IPS-NIHi7 (cell line): ENCODE measurements at regions not wholly inside any gene's neighbourhood (a gene's known extent, or its start where the extent isn't known, plus 50 kb on each side); places are given as distances from the start of the nearest gene placed in this dataset.

ENCODE experiments used
- DNase-seq: peaks from one replicate; pipeline ENCODE4 v3.0.0; 2012; ENCODE audit warnings: mixed read lengths; ENCODE audit errors: extremely low spot score

GRCh38 chr3:176562331-176562730 lies 635.0 kb downstream of the TBL1XR1 start:
- DNase-seq, result no peak

DNA sequence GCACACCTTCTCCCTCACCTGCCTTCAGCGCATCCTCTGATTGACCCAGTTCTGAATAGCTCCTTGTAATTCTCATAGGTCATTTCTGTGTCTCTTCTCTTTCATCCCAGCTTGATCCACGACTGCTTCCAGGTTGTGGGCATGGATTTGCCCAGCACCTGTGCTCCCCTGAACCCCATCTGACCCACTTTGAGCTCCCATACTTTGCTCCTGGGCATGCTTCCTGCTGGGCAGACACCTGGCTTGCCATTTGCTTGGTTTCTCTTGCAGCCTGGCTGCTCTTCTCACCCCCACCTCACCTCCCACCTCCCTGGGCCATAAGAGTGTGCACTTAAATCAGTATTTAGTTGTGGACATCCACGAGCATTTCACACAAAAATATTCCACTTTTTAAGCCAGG lies 635.5 kb downstream of the TBL1XR1 start:
- no peak for DNase-seq

DNA sequence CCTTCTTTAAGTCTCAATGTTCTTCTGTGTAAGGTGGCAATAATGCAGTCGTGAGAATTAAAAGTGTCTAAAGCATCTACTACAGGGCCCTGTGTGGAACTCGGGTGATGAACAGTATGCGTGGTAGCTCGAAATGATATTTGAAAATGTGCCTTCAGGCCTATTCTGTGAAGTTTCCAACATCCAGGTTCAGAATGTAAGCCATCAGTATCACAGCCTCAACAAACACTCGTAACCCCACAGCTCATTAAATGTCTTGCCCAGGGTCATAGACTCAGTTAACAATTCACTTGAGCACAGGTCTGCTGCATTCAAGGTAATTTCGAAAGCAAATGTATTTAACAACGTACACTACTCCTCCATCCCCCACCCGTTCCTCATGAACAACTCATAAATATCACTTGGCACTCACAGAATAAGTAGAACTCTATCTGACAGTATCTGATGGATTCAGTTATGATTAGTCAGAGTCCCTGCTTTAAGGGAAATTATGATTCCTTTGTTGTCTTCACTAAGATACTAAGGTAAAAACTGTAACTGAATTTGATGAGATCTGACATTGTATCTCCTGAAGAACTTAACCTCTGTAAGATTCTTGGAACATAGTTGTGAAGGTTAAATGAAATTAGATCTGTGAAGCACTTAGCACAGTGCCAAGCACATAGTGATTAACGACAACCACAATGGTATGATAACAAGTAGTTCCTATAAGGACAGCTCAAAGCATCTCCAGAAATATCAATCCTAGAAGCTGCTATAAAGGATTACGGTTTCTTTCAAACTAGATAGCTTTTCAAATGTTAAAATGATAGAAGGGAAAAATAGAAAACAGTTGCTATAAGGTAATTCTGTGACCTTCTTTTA lies 642.3 kb downstream of the TBL1XR1 start:
- no peak for DNase-seq

DNA sequence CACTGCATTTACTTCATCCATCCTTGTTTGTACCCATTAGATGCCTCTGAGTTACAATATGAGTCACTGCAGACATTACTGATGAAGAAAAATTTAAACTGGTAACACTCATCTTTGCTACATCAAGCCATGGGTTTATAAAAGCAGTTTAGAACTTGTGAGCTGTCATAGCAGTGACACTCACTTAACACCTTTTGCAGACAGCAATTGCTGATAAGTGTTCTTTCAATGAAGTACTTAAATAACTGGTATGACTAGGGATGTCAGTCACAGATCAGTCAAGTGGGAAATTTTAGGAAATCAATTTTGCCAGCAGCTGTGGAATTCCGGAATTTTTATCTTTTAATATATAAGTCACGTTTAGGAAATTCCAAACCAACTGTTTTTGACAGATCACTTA lies 643.0 kb downstream of the TBL1XR1 start:
- DNase-seq, result no peak

DNA sequence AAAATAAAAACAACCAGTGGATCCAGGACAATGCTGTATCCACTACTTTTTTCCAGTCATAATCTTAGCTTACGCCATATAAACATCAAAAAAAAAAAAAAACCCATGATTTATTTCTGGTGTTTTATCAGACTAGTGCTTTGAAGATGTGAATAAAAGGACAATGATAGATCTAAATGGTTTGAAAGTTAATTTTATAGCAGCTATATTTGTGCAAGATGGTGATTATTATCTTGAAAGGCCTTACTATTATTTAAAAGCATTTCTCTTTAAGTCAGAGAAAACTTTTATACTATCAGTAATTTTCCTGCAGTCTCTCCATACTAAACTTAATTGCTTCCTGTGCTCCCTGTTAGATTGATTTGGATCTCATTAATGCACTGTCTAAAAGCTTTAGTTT lies 670.3 kb downstream of the TBL1XR1 start:
- DNase-seq, result no peak

DNA sequence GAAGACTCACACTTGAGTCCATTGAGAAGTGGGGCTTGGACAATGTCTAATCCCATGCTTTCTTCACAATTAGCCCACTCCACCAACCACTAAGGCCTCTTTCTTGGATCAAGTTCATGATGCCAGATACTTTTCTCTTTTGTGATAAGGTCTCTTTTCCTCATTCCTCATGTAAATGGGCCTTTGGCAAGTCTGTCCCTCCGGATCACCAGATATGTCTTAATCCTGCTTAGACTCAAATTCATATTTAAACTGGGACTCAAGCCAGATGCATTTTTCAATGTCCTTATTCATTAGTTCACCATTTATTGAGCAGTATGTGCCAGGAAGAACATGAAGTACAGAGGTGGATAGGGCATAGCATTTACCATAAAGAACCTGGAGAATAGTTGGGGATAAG lies 671.1 kb downstream of the TBL1XR1 start:
- no peak for DNase-seq

DNA sequence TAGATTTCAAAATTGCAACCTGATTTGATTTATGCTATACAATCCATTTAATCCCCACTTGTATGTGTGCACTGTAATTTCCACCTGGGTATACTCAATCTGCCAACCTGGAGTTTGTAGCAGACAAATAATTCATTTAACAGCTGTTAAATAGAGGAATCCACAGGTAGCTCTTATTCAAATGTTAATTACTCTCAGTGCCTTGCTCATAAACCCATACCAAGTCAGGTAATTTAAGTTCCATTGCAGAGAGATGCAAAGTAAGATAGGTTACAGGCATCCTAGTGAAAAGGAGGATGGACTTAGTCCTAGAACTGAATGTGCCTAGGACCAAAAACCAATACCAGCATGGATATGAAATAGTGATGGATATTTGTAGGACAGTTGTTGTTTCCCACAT lies 674.2 kb downstream of the TBL1XR1 start:
- DNase-seq, result no peak

DNA sequence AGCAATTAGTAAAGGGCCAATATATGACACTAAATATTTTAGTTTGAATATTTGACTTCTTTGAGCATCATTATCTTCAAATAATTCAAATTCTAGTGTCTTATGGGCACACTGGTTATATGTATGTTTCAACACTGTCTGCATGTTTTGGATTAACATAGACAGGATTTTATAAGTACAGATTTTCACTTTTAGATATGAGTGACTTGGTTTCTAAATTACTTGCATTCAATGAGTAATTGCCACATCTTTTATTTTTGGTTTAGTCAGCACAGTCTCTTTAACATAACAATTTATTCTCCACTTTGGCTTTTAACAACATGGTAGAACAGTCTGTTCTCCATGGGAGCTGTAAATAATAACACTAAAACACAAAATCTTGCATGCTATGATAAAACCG lies 674.8 kb downstream of the TBL1XR1 start:
- DNase-seq, result no peak

GRCh38 chr3:176521531-176522175 lies 675.6 kb downstream of the TBL1XR1 start:
- peak; percentile 20 for DNase-seq

- peak; percentile 78 for DNase-seq
Measured at GRCh38 chr3:176514297-176514696, 683.0 kb downstream of the TBL1XR1 start.

DNA sequence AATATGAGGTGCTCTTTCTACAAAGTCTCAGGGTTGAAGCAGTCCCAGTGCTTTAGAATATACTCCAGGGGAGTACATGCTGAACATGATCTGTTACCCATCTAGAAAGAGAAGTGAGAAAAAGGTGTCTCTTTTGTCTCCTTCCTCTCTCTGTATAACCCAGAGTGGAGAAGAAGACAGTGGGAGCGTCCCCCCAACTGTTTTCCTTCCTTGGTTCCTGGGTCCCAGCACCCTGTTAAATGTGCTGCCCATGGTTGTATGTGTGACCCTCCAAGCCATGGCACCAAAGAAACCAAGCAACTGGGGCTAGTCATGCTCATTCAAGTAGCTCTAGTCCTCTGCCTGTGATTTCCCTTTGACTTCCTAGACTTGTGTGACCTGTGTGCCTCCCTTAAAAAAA lies 683.7 kb downstream of the TBL1XR1 start:
- no peak for DNase-seq

DNA sequence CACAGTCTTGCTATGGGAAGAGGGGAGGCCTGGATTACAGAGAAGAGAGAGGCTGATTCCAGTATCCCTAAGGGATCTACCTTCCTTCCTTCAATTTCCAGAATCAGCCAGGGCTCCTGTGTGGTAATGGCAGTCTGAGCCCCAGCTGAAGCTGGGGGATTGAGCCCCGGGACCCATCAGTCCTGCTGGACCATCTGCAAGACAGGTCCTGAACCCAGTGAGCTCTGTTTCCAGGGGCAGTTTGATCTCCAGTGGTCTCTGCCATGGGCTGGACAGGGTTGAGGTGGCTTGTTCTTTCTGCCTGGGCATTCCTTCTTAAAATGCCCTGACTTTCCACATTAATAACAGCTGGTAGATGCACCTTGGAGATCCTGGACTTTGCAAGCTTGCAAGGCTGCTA lies 685.2 kb downstream of the TBL1XR1 start:
- no peak for DNase-seq

DNA sequence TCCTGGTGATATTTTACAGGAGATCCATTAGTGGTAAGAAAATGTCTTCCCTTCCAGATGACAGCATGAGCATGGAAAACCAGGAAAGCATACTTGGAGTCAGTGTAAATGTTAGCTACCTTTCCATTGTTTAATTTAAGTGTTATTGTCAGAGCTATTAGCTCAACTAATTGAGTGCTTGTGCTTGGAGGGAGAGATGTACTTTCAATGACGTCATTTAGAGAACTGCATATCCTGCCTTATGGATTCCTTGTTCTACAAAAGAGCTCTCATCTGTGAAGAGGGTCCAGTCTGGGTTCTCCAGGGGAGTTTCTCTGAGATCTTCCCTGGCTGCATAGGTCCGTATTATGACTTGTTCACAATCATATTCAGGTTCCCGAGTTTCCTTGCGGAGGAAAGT lies 687.2 kb downstream of the TBL1XR1 start:
- DNase-seq, result no peak

DNA sequence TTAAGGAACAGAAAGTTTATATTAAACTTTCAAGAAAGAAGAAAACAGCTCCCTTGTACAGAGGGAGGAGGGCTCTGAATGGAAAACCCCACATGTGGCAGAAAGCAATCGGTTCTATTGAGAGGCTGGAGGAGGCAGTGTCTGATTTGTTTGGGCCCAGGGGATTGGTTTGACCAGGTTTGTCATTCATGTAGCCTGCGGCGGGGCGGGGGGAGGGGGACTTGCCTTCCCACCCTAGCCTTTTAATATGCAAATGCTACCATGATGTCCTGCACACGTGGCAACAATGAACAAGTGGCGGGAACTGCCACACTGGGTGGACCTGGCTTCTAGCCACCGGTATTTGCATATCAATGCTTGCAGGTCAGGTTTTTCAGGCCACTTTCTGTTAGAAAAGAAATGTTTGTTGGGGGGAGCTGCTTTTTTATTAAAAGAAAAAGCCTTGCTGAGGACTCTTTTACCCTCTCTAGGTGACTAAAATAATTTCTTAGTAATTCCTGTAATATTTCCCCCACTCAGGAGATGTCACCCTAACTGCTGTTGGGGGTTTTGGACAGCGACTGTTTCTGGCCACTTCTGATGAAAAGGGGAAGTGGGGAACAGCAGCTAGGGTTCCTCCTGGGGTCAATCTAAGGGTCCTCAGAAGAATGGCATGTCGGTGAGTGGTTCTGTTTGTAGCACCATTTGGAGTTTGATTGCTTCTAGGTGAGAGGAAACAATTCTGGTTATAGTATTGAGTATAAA lies 691.2 kb downstream of the TBL1XR1 start:
- peak; percentile 72 for DNase-seq

DNA sequence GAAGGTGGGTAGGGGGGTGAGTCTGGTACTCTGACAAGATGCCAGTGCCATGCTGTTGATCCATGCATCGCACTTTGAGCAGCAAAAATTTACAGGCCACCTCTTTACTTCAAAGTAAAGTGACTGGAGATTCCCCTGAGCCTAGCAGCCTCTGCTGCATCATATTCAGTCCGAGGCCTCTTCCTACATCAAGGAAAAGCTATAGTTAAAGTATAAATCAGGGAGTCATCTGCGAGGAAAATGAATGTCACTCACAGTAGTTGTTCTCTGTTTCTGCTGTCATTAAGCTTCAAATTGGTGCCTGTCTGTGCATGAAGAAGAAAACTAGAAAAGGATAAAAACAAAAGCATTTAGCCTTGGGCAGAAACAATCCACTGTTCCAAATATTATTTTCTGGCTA lies 706.2 kb downstream of the TBL1XR1 start:
- no peak for DNase-seq

- no peak for DNase-seq
Measured at GRCh38 chr3:176490357-176490756, 706.9 kb downstream of the TBL1XR1 start.

- DNase-seq, result no peak
Measured at GRCh38 chr3:176479248-176479647, 718.0 kb downstream of the TBL1XR1 start.

GRCh38 chr3:176469694-176470205 lies 727.5 kb downstream of the TBL1XR1 start:
- no peak for DNase-seq

DNA sequence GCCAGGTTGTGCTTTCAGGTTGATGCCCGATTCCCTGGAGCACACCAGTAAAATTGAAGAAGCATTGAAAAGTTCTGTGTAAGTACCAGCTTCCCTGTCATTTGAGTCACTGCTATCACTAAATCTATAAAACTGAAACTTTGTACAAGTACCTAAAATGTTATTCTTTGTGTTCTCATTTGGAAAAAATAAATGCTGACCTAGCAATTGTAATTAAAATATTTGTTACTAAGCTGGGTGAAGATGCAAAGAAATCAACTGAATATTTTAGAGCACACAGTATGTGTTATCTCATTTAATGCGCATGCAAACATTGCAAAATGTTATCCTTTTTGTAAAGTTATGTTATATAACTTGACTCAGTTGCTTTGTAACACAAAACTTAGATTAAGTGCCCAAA lies 733.7 kb downstream of the TBL1XR1 start:
- no peak for DNase-seq

DNA sequence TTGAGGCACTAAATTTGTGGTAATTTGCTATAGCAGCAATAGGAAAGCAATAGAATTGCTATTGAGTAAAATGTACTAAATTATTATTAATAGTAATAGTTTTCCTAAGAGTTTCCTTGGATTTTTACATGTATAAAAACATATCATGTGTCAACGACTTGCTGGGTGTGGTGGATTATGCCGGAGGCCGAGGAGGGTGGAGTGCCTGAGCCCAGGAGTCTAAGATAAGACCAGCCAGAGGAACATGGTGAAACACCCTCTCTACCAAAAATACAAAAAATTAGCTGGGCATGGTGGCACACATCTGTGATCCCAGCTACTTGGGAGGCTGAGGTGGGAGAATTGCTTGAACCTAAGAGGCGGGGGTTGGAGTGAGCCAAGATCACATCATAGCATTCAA lies 749.9 kb downstream of the TBL1XR1 start:
- no peak for DNase-seq

DNA sequence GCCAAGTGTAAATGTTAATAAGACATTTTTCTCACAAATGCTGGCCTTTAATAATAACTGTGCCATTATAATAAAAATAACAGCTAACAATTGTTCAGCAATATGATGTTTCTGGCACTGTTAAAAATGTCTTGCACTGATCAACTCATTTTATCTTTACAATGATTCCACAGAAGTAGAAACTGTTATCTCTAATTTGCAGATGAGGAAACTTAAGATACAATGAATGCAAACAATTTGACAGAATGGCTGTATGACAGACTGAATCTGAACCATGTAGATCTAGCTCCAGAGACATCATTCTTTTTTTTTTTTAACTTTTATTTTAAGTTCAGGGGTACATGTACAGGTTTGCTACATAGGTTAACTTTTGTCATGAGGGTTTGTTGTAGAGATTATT lies 755.0 kb downstream of the TBL1XR1 start:
- DNase-seq, result no peak

DNA sequence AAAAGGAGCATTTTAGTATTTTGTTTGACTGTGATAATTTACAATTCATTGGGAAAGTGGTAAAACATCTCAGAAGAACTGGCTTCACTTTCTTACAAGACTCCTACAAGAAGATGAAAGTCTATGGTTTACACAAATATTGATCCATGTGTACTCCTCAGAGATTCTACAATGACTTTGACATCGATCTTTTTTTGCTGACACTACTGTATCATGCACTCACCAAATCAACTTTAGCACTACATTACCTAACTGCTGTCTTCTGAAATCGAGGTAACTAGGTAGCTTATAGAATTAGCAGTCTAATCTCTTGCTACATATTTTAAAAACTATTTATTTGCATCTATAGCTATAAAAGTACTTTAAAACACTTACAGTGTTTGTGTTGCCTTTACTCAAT lies 757.6 kb downstream of the TBL1XR1 start:
- DNase-seq, result no peak

DNA sequence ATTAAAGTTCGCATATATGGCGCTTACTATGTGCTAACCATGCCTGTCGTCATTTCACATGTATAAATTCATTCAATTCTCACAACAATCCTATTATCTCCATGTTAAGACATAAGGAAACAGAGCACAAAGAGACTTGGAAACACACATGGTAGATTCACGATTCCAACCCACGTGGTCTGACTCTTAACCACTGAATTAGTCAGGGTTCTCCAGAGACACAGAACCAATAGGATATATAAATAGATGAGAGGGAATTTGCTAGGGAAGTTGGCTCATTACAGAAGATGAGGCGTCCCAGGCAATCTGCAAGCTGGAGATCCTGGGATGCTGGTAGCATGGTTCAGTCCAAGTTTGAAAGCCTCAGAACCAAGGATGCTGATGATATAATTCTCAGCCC lies 765.3 kb downstream of the TBL1XR1 start:
- DNase-seq, result no peak
